HCT116 (cell line): ENCODE measurements at regions not wholly inside any gene's neighbourhood (a gene's known extent, or its start where the extent isn't known, plus 50 kb on each side); places are given as distances from the start of the nearest gene placed in this dataset.

ENCODE experiments used
- ATAC-seq: fragments of 200-7000 bp; cut with Tn5 transposase; 2 replicates; pipeline ENCODE4 v1.9.1; 2020; ENCODE audit warnings: mild to moderate bottlenecking, moderate library complexity
- BruUV-seq: library from RNA; stranded (reverse); fragments of 400-500 nt; replicated peaks from 2 replicates; lab custom pipeline; 2021; lab: Mats Ljungman, UMichigan
- CTCF ChIA-PET: fragments of 300-600 bp; sonication (Branson Sonifier 250); formaldehyde crosslinking; loops from one replicate; lab custom pipeline; 2021; ENCODE audit warnings: antibody characterized with exemption; lab: Charles Lee
- POLR2A ChIA-PET: fragments of 300-600, 350-600 bp; sonication (Branson Sonifier 250); formaldehyde crosslinking; loops from one replicate; lab custom pipeline; 2021; ENCODE audit warnings: antibody characterized with exemption; lab: Charles Lee
- RAD21 ChIA-PET, 2 experiments: fragments of 300-600 bp; sonication (Branson Sonifier 250); formaldehyde crosslinking; loops; one replicate each; lab custom pipeline; 2023; ENCODE audit warnings: low total read pairs in 2 of 2; ENCODE audit not compliant: uncharacterized antibody in 2 of 2, unreplicated experiment in 2 of 2, low non-redundant PET in 1 of 2; lab: Charles Lee
- DNase-seq: peaks from one replicate; pipeline ENCODE4 v3.0.0-alpha.2; 2010; ENCODE audit warnings: low read depth, low spot score
- H2AFZ ChIP-seq: fragments of 200-600 bp; shearing (Covaris generic), sonication (generic); 2 replicates; pipeline ENCODE4 v1.6.1; 2017; ENCODE audit warnings: low read depth, mixed run types, mixed read lengths, antibody characterized with exemption, low read length; ENCODE audit not compliant: poor library complexity, severe bottlenecking
- H3K27ac ChIP-seq: 2 replicates; pipeline ENCODE4 v1.5.1; 2012; ENCODE audit warnings: low read depth, low read length
- H3K27me3 ChIP-seq: fragments of 200-600 bp; sonication (generic); 2 replicates; pipeline ENCODE4 v1.6.1; 2016; ENCODE audit warnings: mixed run types, low read length, mixed read lengths; ENCODE audit not compliant: insufficient read depth
- H3K36me3 ChIP-seq, 2 experiments: fragments of 200-500 bp in 1 of 2; fragments of 200-600 bp in 1 of 2; sonication (Bioruptor generic) in 1 of 2; sonication (generic) in 1 of 2; 2 replicates each; pipeline versions ENCODE4 v1.5.1 to v1.6.1; 2014 to 2016; ENCODE audit warnings: low read length in 2 of 2, inconsistent platforms in 1 of 2, mixed read lengths in 1 of 2, mixed run types in 1 of 2; ENCODE audit not compliant: insufficient read depth in 2 of 2, control insufficient read depth in 1 of 2
- H3K4me1 ChIP-seq, 2 experiments: fragments of 200-600 bp in 1 of 2; sonication (generic) in 1 of 2; 2 replicates each; pipeline versions ENCODE4 v1.5.1 to v1.6.1; 2012 to 2017; ENCODE audit warnings: low read length in 2 of 2, inconsistent platforms in 1 of 2, mild to moderate bottlenecking in 1 of 2, mixed read lengths in 1 of 2, mixed run types in 1 of 2, moderate library complexity in 1 of 2; ENCODE audit not compliant: insufficient read depth in 2 of 2, control insufficient read depth in 1 of 2
- H3K4me2 ChIP-seq: fragments of 200-600 bp; sonication (generic); 2 replicates; pipeline ENCODE4 v1.6.1; 2017; ENCODE audit warnings: mixed run types, low read length, mixed read lengths
- H3K4me3 ChIP-seq, 2 experiments: fragments of 200-600 bp in 1 of 2; sonication (generic) in 1 of 2; replicated peaks in 1 of 2; 2 replicates each; pipeline ENCODE4 v1.5.1; 2011 to 2016; ENCODE audit warnings: low read length in 2 of 2, control low read depth in 1 of 2, low read depth in 1 of 2, mild to moderate bottlenecking in 1 of 2, mixed read lengths in 1 of 2, mixed run types in 1 of 2
- H3K79me2 ChIP-seq: fragments of 200-600 bp; sonication (generic); 2 replicates; pipeline ENCODE4 v1.6.1; 2017; ENCODE audit warnings: mild to moderate bottlenecking, mixed run types, low read length, moderate library complexity, mixed read lengths; ENCODE audit not compliant: insufficient read depth
- H3K9ac ChIP-seq: fragments of 200-600 bp; sonication (generic); 2 replicates; pipeline ENCODE4 v1.6.1; 2016; ENCODE audit warnings: low read length, mixed read lengths
- H3K9me2 ChIP-seq: fragments of 200-600 bp; sonication (generic), shearing (Covaris generic); 2 replicates; pipeline ENCODE4 v1.6.1; 2017; ENCODE audit warnings: mixed run types, mild to moderate bottlenecking, moderate library complexity; ENCODE audit not compliant: insufficient read depth
- H3K9me3 ChIP-seq, 2 experiments: fragments of 200-500 bp in 1 of 2; fragments of 200-600 bp in 1 of 2; sonication (Bioruptor generic) in 1 of 2; sonication (generic) in 1 of 2; 2 replicates each; pipeline ENCODE4 v1.6.1; 2014 to 2017; ENCODE audit warnings: low read length in 2 of 2, mixed read lengths in 2 of 2, inconsistent platforms in 1 of 2, low read depth in 1 of 2, mild to moderate bottlenecking in 1 of 2, mixed run types in 1 of 2, moderate library complexity in 1 of 2; ENCODE audit not compliant: control insufficient read depth in 1 of 2, insufficient read depth in 1 of 2
- H4K20me1 ChIP-seq: fragments of 200-600 bp; sonication (generic), shearing (Covaris generic); 2 replicates; pipeline ENCODE4 v1.6.1; 2017; ENCODE audit warnings: mixed run types, mild to moderate bottlenecking, moderate library complexity; ENCODE audit not compliant: insufficient read depth
- ATF3 ChIP-seq: IDR thresholded peaks from 2 replicates; pipeline ENCODE4 v1.6.1; 2012
- CEBPB ChIP-seq: IDR thresholded peaks from 2 replicates; pipeline ENCODE4 v1.6.1; 2012; ENCODE audit warnings: low read depth
- EZH2 ChIP-seq: fragments of 200-600 bp; sonication (generic); IDR thresholded peaks from 2 replicates; pipeline ENCODE4 v1.6.1; 2017; ENCODE audit warnings: antibody characterized with exemption, mixed run types
- JUND ChIP-seq: IDR thresholded peaks from 2 replicates; pipeline ENCODE4 v1.6.1; 2012
- POLR2A ChIP-seq: IDR thresholded peaks from 2 replicates; pipeline ENCODE4 v1.7.0; 2011; ENCODE audit warnings: borderline replicate concordance; ENCODE audit not compliant: insufficient read depth, insufficient read length; ENCODE audit errors: extremely low read depth
- POLR2AphosphoS5 ChIP-seq: IDR thresholded peaks from 2 replicates; pipeline ENCODE4 v1.6.1; 2011; ENCODE audit warnings: mild to moderate bottlenecking, low read depth, low read length, moderate library complexity
- RAD21 ChIP-seq: IDR thresholded peaks from 2 replicates; pipeline ENCODE4 v1.6.1; 2012; ENCODE audit warnings: low read depth, mild to moderate bottlenecking
- REST ChIP-seq: IDR thresholded peaks from 2 replicates; pipeline ENCODE4 v1.6.1; 2012; ENCODE audit warnings: low read depth
- SIN3A ChIP-seq: IDR thresholded peaks from 2 replicates; pipeline ENCODE4 v1.6.1; 2012; ENCODE audit warnings: low read depth
- TCF7L2 ChIP-seq: IDR thresholded peaks from 2 replicates; pipeline ENCODE4 v1.7.0; 2011; ENCODE audit warnings: borderline replicate concordance, inconsistent platforms; ENCODE audit not compliant: insufficient read depth, insufficient read length; ENCODE audit errors: extremely low read depth
- YY1 ChIP-seq: IDR thresholded peaks from 2 replicates; pipeline ENCODE4 v1.6.1; 2011; ENCODE audit warnings: low read length, low read depth, moderate library complexity, mild to moderate bottlenecking; ENCODE audit not compliant: insufficient replicate concordance; ENCODE audit errors: extremely low read depth
- ZBTB33 ChIP-seq: IDR thresholded peaks from 2 replicates; pipeline ENCODE4 v1.6.1; 2011; ENCODE audit warnings: mild to moderate bottlenecking, low read length, moderate library complexity; ENCODE audit not compliant: insufficient replicate concordance; ENCODE audit errors: extremely low read depth
- ZNF274 ChIP-seq: fragments of 200-500 bp; sonication (Bioruptor generic); IDR thresholded peaks from 2 replicates; pipeline ENCODE4 v1.6.1; 2014; ENCODE audit warnings: mild to moderate bottlenecking, low read depth, low read length, inconsistent platforms
- intact Hi-C: fragments of 100-400 bp; cut with micrococcal nuclease; formaldehyde crosslinking; loops from 2 replicates; pipeline ENCODE4 v1.10.0; 2022

GRCh38 chr5:159762921-159763320 lies 153.4 kb upstream of the ADRA1B start:
- no peak overlapping the region for H3K4me2 ChIP-seq
- H3K9me2 ChIP-seq, result no peaks in the 10 kb centered on the region
- H3K27ac ChIP-seq, result no peak overlapping the region
- ChIA-PET CTCF (no interaction called here), POLR2A (no interaction called here), RAD21 (interaction anchor here in 1 of 2 experiments (0.9 kb wide), 1 partner anchor 224 kb away, joined by 3 read pairs; no protein-coding TSS in a partner anchor)
- TF ChIP-seq RAD21 (no peak), JUND (no peak), ZNF274 (no peak), TCF7L2 (no peak), SIN3A (no peak), EZH2 (no peak), POLR2A (no peak), CEBPB (no peak), POLR2AphosphoS5 (no peak), ZBTB33 (no peak), ATF3 (no peak), YY1 (no peak), REST (no peak)
- no peaks in the 10 kb centered on the region for H3K36me3 ChIP-seq
- no peak overlapping the region for H3K4me3 ChIP-seq
- H2AFZ ChIP-seq, result no peak overlapping the region
- H4K20me1 ChIP-seq, result no peaks in the 10 kb centered on the region
- no peaks in the 10 kb centered on the region for H3K27me3 ChIP-seq
- H3K9ac ChIP-seq, result no peak overlapping the region
- H3K79me2 ChIP-seq, result no peaks in the 10 kb centered on the region
- peaks cover 0 to 6% of the 10 kb centered on the region in 2 experiments; a peak in 1 of 4 replicates for H3K4me1 ChIP-seq
- DNase-seq (no peak), ATAC-seq (no peak)
- intact Hi-C loops, result no loop called here
- H3K9me3 ChIP-seq, result no peaks in the 10 kb centered on the region
- no TSS peak for BruUV-seq
